ENCODE measurements at regions not wholly inside any gene's neighbourhood (a gene's known extent, or its start where the extent isn't known, plus 50 kb on each side); places are given as distances from the start of the nearest gene placed in this dataset.
A peak's percentile ranks its signal among the peaks of the same experiment; 100 is the strongest.

DNA sequence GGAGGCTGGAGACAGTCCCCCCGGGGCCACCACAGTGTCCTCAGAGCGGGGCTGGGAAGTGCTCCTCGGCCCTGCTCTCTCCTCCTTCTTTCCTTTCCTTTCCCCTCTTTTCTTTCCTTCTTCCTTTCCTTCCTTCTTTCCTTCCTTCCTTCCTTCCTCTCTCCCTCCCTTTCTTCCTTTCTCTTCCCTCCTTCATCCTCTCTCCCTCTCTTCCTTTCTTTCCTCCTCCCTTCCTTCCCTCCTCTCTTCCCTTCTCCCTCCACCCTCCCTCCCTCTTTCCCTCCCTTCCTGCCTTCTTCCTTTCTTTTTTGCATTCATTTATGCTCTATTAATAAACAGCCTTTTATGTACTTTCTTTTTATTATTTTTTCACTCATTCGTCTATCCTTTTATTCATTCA lies 127.1 kb upstream of the TCERG1L start:
- TF ChIP-seq POLR2AphosphoS5 (IDR thresholded peaks at IDR 0.05) (no peak), POLR2A (IDR thresholded peaks at IDR 0.05) (no peak)
- TF ChIP-seq, protein P1, sequence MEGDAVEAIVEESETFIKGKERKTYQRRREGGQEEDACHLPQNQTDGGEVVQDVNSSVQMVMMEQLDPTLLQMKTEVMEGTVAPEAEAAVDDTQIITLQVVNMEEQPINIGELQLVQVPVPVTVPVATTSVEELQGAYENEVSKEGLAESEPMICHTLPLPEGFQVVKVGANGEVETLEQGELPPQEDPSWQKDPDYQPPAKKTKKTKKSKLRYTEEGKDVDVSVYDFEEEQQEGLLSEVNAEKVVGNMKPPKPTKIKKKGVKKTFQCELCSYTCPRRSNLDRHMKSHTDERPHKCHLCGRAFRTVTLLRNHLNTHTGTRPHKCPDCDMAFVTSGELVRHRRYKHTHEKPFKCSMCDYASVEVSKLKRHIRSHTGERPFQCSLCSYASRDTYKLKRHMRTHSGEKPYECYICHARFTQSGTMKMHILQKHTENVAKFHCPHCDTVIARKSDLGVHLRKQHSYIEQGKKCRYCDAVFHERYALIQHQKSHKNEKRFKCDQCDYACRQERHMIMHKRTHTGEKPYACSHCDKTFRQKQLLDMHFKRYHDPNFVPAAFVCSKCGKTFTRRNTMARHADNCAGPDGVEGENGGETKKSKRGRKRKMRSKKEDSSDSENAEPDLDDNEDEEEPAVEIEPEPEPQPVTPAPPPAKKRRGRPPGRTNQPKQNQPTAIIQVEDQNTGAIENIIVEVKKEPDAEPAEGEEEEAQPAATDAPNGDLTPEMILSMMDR (IDR thresholded peaks at IDR 0.05) = no peak
- Histone ChIP-seq H3K27me3 (peaks cover 0 to 49% of the 10 kb centered on the region in 2 donors), H3K36me3 (no peaks in the 10 kb centered on the region), H3K4me1 (no peaks in the 10 kb centered on the region), H3K9me3 (no peaks in the 10 kb centered on the region), H3K4me3 (no peak overlapping the region), H3K27ac (no peak overlapping the region)
- no peak for DNase-seq (ENCODE audit: low spot score in 2 of 2)
- intact Hi-C loops (cut with DNase I; ENCODE audit: low total_unique reads) = loop anchor here (2.0 kb wide), 1 partner anchor 200 kb away; no protein-coding TSS in a partner anchor

DNA sequence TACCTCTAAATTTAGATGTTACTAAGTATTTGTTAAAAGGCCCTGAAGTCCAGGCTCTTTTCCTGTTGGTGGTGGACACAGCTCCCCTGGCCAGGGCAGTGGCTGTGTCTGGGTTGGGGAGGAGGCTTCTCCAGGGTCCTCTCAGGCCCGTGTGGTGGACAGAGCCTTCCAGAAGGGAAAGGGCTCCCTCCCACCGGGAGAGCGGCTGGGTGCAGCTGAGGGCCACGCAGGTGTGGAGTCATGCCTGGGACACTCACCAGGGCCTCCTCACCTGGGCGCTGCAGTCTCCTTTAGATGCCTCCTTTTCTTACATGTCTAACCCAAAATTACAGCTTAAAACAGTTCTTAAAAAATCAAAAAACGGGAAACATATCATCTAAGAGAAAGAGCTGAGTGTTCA lies 128.2 kb upstream of the TCERG1L start:
- peaks cover 0 to 60% of the 10 kb centered on the region in 2 donors for H3K27me3 ChIP-seq
- intact Hi-C loops (cut with DNase I; ENCODE audit: low total_unique reads) = loop anchor here (2.0 kb wide), 1 partner anchor 201 kb away; no protein-coding TSS in a partner anchor
- TF ChIP-seq POLR2AphosphoS5 (IDR thresholded peaks at IDR 0.05) (no peak), POLR2A (IDR thresholded peaks at IDR 0.05) (no peak)
- TF ChIP-seq, protein P1 (IDR thresholded peaks at IDR 0.05) = no peak
- no peaks in the 10 kb centered on the region for H3K36me3 ChIP-seq
- no peaks in the 10 kb centered on the region for H3K4me1 ChIP-seq
- no peak overlapping the region for H3K27ac ChIP-seq
- DNase-seq (ENCODE audit: low spot score in 2 of 2) = no peak
- H3K4me3 ChIP-seq = no peak overlapping the region
- H3K9me3 ChIP-seq = no peaks in the 10 kb centered on the region

DNA sequence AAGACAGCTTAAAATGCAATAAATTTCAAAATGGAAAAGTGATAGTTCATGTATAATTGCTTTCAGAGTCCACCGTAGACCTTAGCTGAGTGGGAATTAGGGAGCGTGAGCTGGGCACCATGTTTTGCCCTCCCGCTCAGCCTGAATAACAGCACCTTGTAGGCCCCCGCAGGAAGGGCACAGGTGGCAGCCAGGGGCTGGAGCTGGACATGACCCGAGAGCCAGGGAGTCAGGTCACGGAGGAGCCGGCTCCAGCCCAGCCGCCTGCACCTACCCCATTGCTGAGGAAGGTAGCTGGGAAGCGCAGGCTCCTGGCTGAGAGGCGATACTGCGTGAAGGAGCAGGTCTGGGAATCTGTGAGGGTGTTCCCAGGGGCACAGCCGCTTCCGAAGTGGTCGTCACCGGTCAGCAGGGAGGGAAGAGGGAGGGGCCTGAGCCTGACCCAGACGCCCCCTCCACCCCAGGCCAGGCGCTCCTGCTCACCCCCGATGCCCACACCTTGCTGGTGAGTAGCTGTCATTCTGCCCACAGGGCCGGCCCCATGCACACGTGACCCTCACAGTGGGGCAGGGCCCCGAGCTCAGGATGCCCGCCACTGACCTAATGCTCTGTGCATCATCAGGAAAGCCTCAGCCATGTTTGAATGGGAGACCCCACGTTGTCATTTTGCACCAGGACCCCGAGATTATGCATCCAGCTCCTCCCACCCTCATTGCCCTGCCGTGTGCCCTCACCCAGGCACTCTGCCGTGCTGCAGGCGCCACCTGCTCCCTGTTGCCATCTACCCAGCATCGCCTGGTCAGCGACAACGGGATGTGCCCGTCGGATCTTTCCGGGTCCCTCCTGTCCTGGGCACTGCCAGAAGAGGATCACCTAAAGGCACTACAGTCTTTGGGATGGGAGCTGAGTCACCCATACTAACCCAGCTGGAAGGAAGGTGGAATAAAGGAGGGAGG lies 129.2 kb upstream of the TCERG1L start:
- DNase-seq (ENCODE audit: low spot score in 2 of 2) = no peak
- H3K4me1 ChIP-seq = no peaks in the 10 kb centered on the region
- no peaks in the 10 kb centered on the region for H3K9me3 ChIP-seq
- H3K4me3 ChIP-seq = no peak overlapping the region
- H3K27me3 ChIP-seq = peaks cover 0 to 70% of the 10 kb centered on the region in 2 donors
- no peak overlapping the region for H3K27ac ChIP-seq
- intact Hi-C loops (cut with DNase I; ENCODE audit: low total_unique reads) = no loop called here
- no peaks in the 10 kb centered on the region for H3K36me3 ChIP-seq
- TF ChIP-seq, protein P1 (IDR thresholded peaks at IDR 0.05) = no peak
- TF ChIP-seq POLR2AphosphoS5 (IDR thresholded peaks at IDR 0.05) (no peak), POLR2A (IDR thresholded peaks at IDR 0.05) (no peak)

DNA sequence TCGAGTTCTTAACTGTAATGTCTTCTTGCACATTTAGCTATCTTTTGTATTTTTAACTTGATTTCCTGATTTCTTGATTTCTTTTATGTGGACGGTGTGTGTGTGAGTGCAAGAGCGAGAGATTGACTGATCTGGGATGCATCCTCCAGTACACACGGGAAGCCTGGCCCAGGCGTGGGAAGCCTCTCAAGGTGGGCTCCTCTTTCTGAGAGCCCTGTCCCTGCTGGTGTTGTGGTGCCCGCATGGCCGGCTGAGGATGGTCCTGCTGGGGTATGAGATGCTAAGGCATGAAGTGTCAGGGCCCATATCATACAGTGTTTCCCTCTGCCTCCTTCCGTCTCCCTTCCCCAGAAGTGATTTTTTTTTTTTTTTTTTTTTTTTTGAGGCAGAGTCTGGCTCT lies 130.8 kb upstream of the TCERG1L start:
- H3K9me3 ChIP-seq = no peaks in the 10 kb centered on the region
- intact Hi-C loops (cut with DNase I; ENCODE audit: low total_unique reads) = no loop called here
- no peak for TF ChIP-seq POLR2A (IDR thresholded peaks at IDR 0.05)
- TF ChIP-seq, protein P1 (IDR thresholded peaks at IDR 0.05) = no peak
- no peak for TF ChIP-seq POLR2AphosphoS5 (IDR thresholded peaks at IDR 0.05)
- no peak for DNase-seq (ENCODE audit: low spot score in 2 of 2)
- no peaks in the 10 kb centered on the region for H3K4me1 ChIP-seq
- H3K27me3 ChIP-seq = peaks cover 0 to 72% of the 10 kb centered on the region in 2 donors
- no peaks in the 10 kb centered on the region for H3K36me3 ChIP-seq
- H3K27ac ChIP-seq = no peak overlapping the region
- no peak overlapping the region for H3K4me3 ChIP-seq

DNA sequence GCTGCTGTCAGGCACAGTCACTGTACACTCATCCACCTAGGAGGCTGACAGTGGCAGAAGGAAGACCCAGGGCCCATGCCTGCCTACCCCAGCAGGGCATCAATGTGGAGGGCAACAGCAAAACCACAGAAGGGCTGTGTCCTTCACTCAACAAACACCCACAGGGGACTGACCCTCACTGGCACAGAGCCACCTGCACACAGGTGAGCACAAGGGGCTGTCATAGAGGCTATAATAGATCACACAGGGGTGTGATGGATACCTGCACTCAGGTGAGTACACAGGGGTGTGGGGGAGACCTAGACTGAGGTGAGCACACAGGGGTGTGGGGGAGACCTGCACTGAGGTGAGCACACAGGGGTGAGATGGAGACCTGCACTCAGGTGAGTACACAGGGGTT lies 132.8 kb upstream of the TCERG1L start:
- Histone ChIP-seq H3K4me1 (no peaks in the 10 kb centered on the region), H3K4me3 (no peak overlapping the region), H3K27me3 (peaks cover 0 to 52% of the 10 kb centered on the region in 2 donors), H3K9me3 (no peaks in the 10 kb centered on the region), H3K27ac (no peak overlapping the region), H3K36me3 (no peaks in the 10 kb centered on the region)
- DNase-seq (ENCODE audit: low spot score in 2 of 2) = peak in 1 of 2 donors; percentile 38
- intact Hi-C loops (cut with DNase I; ENCODE audit: low total_unique reads) = no loop called here
- TF ChIP-seq POLR2AphosphoS5 (IDR thresholded peaks at IDR 0.05) = no peak
- TF ChIP-seq, protein P1 (IDR thresholded peaks at IDR 0.05) = no peak
- TF ChIP-seq POLR2A (IDR thresholded peaks at IDR 0.05) = no peak
